Cardiac fibroblast (primary cell): ENCODE measurements at regions not wholly inside any gene's neighbourhood (a gene's known extent, or its start where the extent isn't known, plus 50 kb on each side); places are given as distances from the start of the nearest gene placed in this dataset.

Experiments used
- DNase-seq, 2 donors: peaks; one replicate each; pipeline versions ENCODE4 v3.0.0 to v3.0.0-alpha.2; 2010; ENCODE audit warnings: low read depth in 2 of 2
- H3K4me3 ChIP-seq, 2 donors: replicated peaks in 1 of 2; 1 replicate in 1 of 2; 2 replicates in 1 of 2; pipeline ENCODE4 v1.5.1; 2011; ENCODE audit warnings: low read depth in 2 of 2, low read length in 2 of 2, mild to moderate bottlenecking in 2 of 2, moderate library complexity in 1 of 2
- CTCF ChIP-seq: IDR thresholded peaks from one replicate; pipeline ENCODE4 v1.5.1; 2011; ENCODE audit warnings: low read depth, mild to moderate bottlenecking, low read length, inconsistent platforms

GRCh38 chr5:173530547-173530946, 85.9 kb downstream of the BOD1 start:
- no peak for DNase-seq
- TF ChIP-seq CTCF = peak; percentile 23
- no peak overlapping the region for H3K4me3 ChIP-seq

- TF ChIP-seq CTCF = no peak
- DNase-seq = no peak
- no peak overlapping the region for H3K4me3 ChIP-seq
Observed at GRCh38 chr5:173529861-173530260, 86.6 kb downstream of the BOD1 start.

- no peak overlapping the region for H3K4me3 ChIP-seq
- no peak for DNase-seq
- TF ChIP-seq CTCF = no peak
Observed at GRCh38 chr5:173527671-173528070, 88.8 kb downstream of the BOD1 start.

GRCh38 chr5:173524136-173524535, 92.3 kb downstream of the BOD1 start:
- TF ChIP-seq CTCF = no peak

GRCh38 chr5:173523388-173523787, 93.1 kb downstream of the BOD1 start:
- TF ChIP-seq CTCF = no peak
- no peak for DNase-seq

More at GRCh38 chr5:173524136-173524535, 92.3 kb downstream of the BOD1 start:
- no peak for DNase-seq
- no peak overlapping the region for H3K4me3 ChIP-seq

GRCh38 chr5:173522518-173522917, 93.9 kb downstream of the BOD1 start:
- no peak for TF ChIP-seq CTCF
- no peak overlapping the region for H3K4me3 ChIP-seq
- no peak for DNase-seq

More at GRCh38 chr5:173523388-173523787, 93.1 kb downstream of the BOD1 start:
- no peak overlapping the region for H3K4me3 ChIP-seq

GRCh38 chr5:173518856-173519255, 97.6 kb downstream of the BOD1 start:
- TF ChIP-seq CTCF = no peak
- DNase-seq = no peak
- no peak overlapping the region for H3K4me3 ChIP-seq
